H1 (cell line): ENCODE measurements at regions not wholly inside any gene's neighbourhood (a gene's known extent, or its start where the extent isn't known, plus 50 kb on each side); places are given as distances from the start of the nearest gene placed in this dataset.

Experiments used
- CTCF ChIA-PET: fragments of 300-600 bp; sonication (Branson Sonifier 250); formaldehyde crosslinking; loops from one replicate; lab custom pipeline; 2021; ENCODE audit not compliant: partially characterized antibody; lab: Charles Lee
- POLR2A ChIA-PET: fragments of 300-600 bp; sonication (Branson Sonifier 250); formaldehyde crosslinking; loops from one replicate; lab custom pipeline; 2021; ENCODE audit warnings: inconsistent platforms; ENCODE audit not compliant: partially characterized antibody; lab: Charles Lee
- DNase-seq, 2 experiments: peaks; one replicate each; pipeline versions ENCODE4 v3.0.0 to v3.0.0-alpha.2; 2010 to 2022; ENCODE audit warnings: low spot score in 2 of 2, low read depth in 1 of 2, mixed read lengths in 1 of 2
- FAIRE-seq: peaks from 2 replicates; lab custom pipeline; 2011; peaks lifted over from hg19 to GRCh38; lab: Jason Lieb, UNC
- H2AFZ ChIP-seq: 2 replicates; pipeline ENCODE4 v1.8.1; 2012; ENCODE audit warnings: low read length, inconsistent platforms
- H2AK5ac ChIP-seq: 2 replicates; pipeline ENCODE4 v1.6.1; 2013; ENCODE audit warnings: low read depth, low read length
- H2BK120ac ChIP-seq: replicated peaks from 2 replicates; pipeline ENCODE3; 2013; ENCODE audit warnings: low read depth, low read length, inconsistent platforms
- H2BK12ac ChIP-seq: 2 replicates; pipeline ENCODE4 v1.6.1; 2013; ENCODE audit warnings: low read depth, low read length
- H2BK15ac ChIP-seq: 2 replicates; pipeline ENCODE4 v1.6.1; 2013; ENCODE audit warnings: low read length
- H2BK20ac ChIP-seq: 2 replicates; pipeline ENCODE4 v1.6.1; 2013; ENCODE audit warnings: low read length
- H2BK5ac ChIP-seq: 2 replicates; pipeline ENCODE4 v1.6.1; 2013; ENCODE audit warnings: low read depth, low read length
- H3K14ac ChIP-seq: 2 replicates; pipeline ENCODE4 v1.6.1; 2013; ENCODE audit warnings: inconsistent platforms; ENCODE audit not compliant: insufficient read length
- H3K18ac ChIP-seq: 2 replicates; pipeline ENCODE4 v1.6.1; 2013; ENCODE audit warnings: low read length; ENCODE audit errors: extremely low read depth
- H3K23ac ChIP-seq: 2 replicates; pipeline ENCODE4 v1.6.1; 2013; ENCODE audit warnings: inconsistent platforms; ENCODE audit not compliant: insufficient read length
- H3K23me2 ChIP-seq: 2 replicates; pipeline ENCODE4 v1.6.1; 2013; ENCODE audit warnings: low read depth, low read length
- H3K27ac ChIP-seq: 2 replicates; pipeline ENCODE4 v1.6.1; 2011; ENCODE audit warnings: low read depth, low read length, inconsistent platforms
- H3K27me3 ChIP-seq, 4 experiments: replicated peaks in 1 of 4; 1 replicate in 1 of 4; 2 replicates in 3 of 4; pipeline versions ENCODE4 v1.6.1 to v1.8.1; 2011 to 2013; ENCODE audit warnings: low read length in 3 of 4, mild to moderate bottlenecking in 3 of 4, inconsistent platforms in 2 of 4, mixed read lengths in 2 of 4, moderate library complexity in 1 of 4; ENCODE audit not compliant: control insufficient read depth in 3 of 4, insufficient read depth in 3 of 4; ENCODE audit errors: extremely low read depth in 1 of 4
- H3K36me3 ChIP-seq, 4 experiments: 2 replicates each; pipeline versions ENCODE4 v1.6.1 to v1.8.1; 2011 to 2013; ENCODE audit warnings: mild to moderate bottlenecking in 4 of 4, low read length in 3 of 4, moderate library complexity in 2 of 4, control low read depth in 1 of 4, inconsistent platforms in 1 of 4; ENCODE audit not compliant: insufficient read depth in 4 of 4, control insufficient read depth in 2 of 4
- H3K4ac ChIP-seq: replicated peaks from 2 replicates; pipeline ENCODE3; 2013; ENCODE audit warnings: low read length, low read depth, mixed read lengths, inconsistent platforms; ENCODE audit not compliant: insufficient read length
- H3K4me1 ChIP-seq, 4 experiments: replicated peaks in 1 of 4; 1 replicate in 1 of 4; 2 replicates in 3 of 4; pipeline versions ENCODE4 v1.6.1 to v1.8.1; 2011 to 2013; ENCODE audit warnings: low read length in 3 of 4, inconsistent platforms in 2 of 4, mixed read lengths in 1 of 4; ENCODE audit not compliant: insufficient read depth in 4 of 4, control insufficient read depth in 3 of 4
- H3K4me2 ChIP-seq, 2 experiments: 2 replicates each; pipeline versions ENCODE4 v1.6.1 to v1.8.1; 2011 to 2013; ENCODE audit warnings: low read depth in 2 of 2, low read length in 2 of 2, control low read depth in 1 of 2, inconsistent platforms in 1 of 2, mild to moderate bottlenecking in 1 of 2; ENCODE audit not compliant: insufficient read depth in 1 of 2
- H3K4me3 ChIP-seq, 4 experiments: fragments of 200-600, 300-600 bp in 1 of 4; sonication (generic), shearing (Covaris generic), sonication (Bioruptor Twin) in 1 of 4; 2 replicates each; pipeline versions ENCODE4 v1.5.1 to v1.8.1; 2011 to 2016; ENCODE audit warnings: low read length in 4 of 4, low read depth in 3 of 4, control low read depth in 2 of 4, inconsistent platforms in 2 of 4, mild to moderate bottlenecking in 2 of 4, mixed read lengths in 1 of 4, moderate library complexity in 1 of 4; ENCODE audit not compliant: insufficient read depth in 2 of 4; ENCODE audit errors: extremely low read depth in 1 of 4
- H3K56ac ChIP-seq: replicated peaks from 2 replicates; pipeline ENCODE3; 2013; ENCODE audit warnings: low read depth, mild to moderate bottlenecking, mixed read lengths, low read length, inconsistent platforms; ENCODE audit not compliant: insufficient read length
- H3K79me1 ChIP-seq: 2 replicates; pipeline ENCODE4 v1.6.1; 2013; ENCODE audit warnings: low read depth, low read length, control low read depth
- H3K79me2 ChIP-seq, 2 experiments: 2 replicates each; pipeline versions ENCODE4 v1.6.1 to v1.8.1; 2012 to 2013; ENCODE audit warnings: low read length in 2 of 2, mild to moderate bottlenecking in 2 of 2, inconsistent platforms in 1 of 2; ENCODE audit not compliant: insufficient read depth in 2 of 2, control insufficient read depth in 1 of 2
- H3K9ac ChIP-seq, 4 experiments: replicated peaks in 1 of 4; 1 replicate in 1 of 4; 2 replicates in 3 of 4; pipeline versions ENCODE4 v1.6.1 to v1.8.1; 2011 to 2013; ENCODE audit warnings: low read depth in 3 of 4, low read length in 3 of 4, control low read depth in 2 of 4, mild to moderate bottlenecking in 2 of 4, moderate library complexity in 2 of 4, inconsistent platforms in 1 of 4; ENCODE audit errors: extremely low read depth in 1 of 4
- H3K9me3 ChIP-seq, 2 experiments: 2 replicates each; pipeline versions ENCODE4 v1.6.1 to v1.8.1; 2012 to 2013; ENCODE audit warnings: mild to moderate bottlenecking in 2 of 2, moderate library complexity in 2 of 2, control low read depth in 1 of 2, inconsistent platforms in 1 of 2, low read depth in 1 of 2, low read length in 1 of 2, mixed read lengths in 1 of 2; ENCODE audit not compliant: insufficient read depth in 2 of 2
- H4K20me1 ChIP-seq, 2 experiments: replicated peaks in 1 of 2; 2 replicates each; pipeline versions ENCODE3 to v1.8.1; 2011 to 2013; ENCODE audit warnings: inconsistent platforms in 2 of 2, low read length in 2 of 2, mild to moderate bottlenecking in 1 of 2; ENCODE audit not compliant: insufficient read depth in 2 of 2, control insufficient read depth in 1 of 2
- H4K5ac ChIP-seq: 2 replicates; pipeline ENCODE4 v1.6.1; 2013; ENCODE audit warnings: low read length, low read depth, mixed read lengths, inconsistent platforms; ENCODE audit not compliant: insufficient read length
- H4K8ac ChIP-seq: 2 replicates; pipeline ENCODE4 v1.8.0; 2013; ENCODE audit warnings: mild to moderate bottlenecking, moderate library complexity, low read length, inconsistent platforms; ENCODE audit not compliant: insufficient read depth; ENCODE audit errors: extremely low read depth
- H4K91ac ChIP-seq: replicated peaks from 2 replicates; pipeline ENCODE3; 2013; ENCODE audit warnings: low read length, mixed read lengths, inconsistent platforms; ENCODE audit not compliant: insufficient read length
- BACH1 ChIP-seq: IDR thresholded peaks from 2 replicates; pipeline ENCODE4 v1.6.1; 2012; ENCODE audit warnings: low read length, improper control_type of control experiment
- E2F6 ChIP-seq: IDR thresholded peaks from 2 replicates; pipeline ENCODE4 v1.6.1; 2012; ENCODE audit warnings: inconsistent platforms
- HDAC2 ChIP-seq, 2 experiments: fragments of 300-600 bp in 1 of 2; sonication (generic) in 1 of 2; IDR thresholded peaks; 2 replicates each; pipeline ENCODE4 v1.6.1; 2011 to 2012; ENCODE audit warnings: low read depth in 2 of 2, low read length in 2 of 2, mild to moderate bottlenecking in 2 of 2, moderate library complexity in 2 of 2, borderline replicate concordance in 1 of 2, inconsistent platforms in 1 of 2
- JUN ChIP-seq: IDR thresholded peaks from 2 replicates; pipeline ENCODE4 v1.6.1; 2011; ENCODE audit warnings: low read depth, mild to moderate bottlenecking, improper control_type of control experiment, low read length
- KDM1A ChIP-seq: fragments of 200-600, 300-600 bp; sonication (generic); IDR thresholded peaks from 2 replicates; pipeline ENCODE4 v1.7.1; 2016; ENCODE audit warnings: mild to moderate bottlenecking, low read length, borderline replicate concordance
- MAX ChIP-seq: IDR thresholded peaks from 2 replicates; pipeline ENCODE4 v1.6.1; 2012; ENCODE audit warnings: inconsistent platforms
- RBBP5 ChIP-seq: IDR thresholded peaks from 2 replicates; pipeline ENCODE4 v1.7.1; 2012; ENCODE audit warnings: low read depth, mild to moderate bottlenecking, inconsistent platforms, low read length, moderate library complexity, borderline replicate concordance
- RNF2 ChIP-seq: fragments of 200-900, 300-1000 bp; sonication (generic); IDR thresholded peaks from 2 replicates; pipeline ENCODE4 v1.7.1; 2016; ENCODE audit warnings: borderline replicate concordance, low read depth, mild to moderate bottlenecking, antibody characterized with exemption, low read length; ENCODE audit not compliant: poor library complexity, severe bottlenecking; ENCODE audit errors: missing control alignments
- SIRT6 ChIP-seq: IDR thresholded peaks from one replicate; pipeline ENCODE4 v1.7.1; 2012; ENCODE audit warnings: low read length, inconsistent platforms
- SP2 ChIP-seq: IDR thresholded peaks from 2 replicates; pipeline ENCODE4 v1.6.1; 2012; ENCODE audit warnings: mild to moderate bottlenecking, low read length, inconsistent platforms
- SP4 ChIP-seq: IDR thresholded peaks from 2 replicates; pipeline ENCODE4 v1.6.1; 2012; ENCODE audit warnings: low read length, inconsistent platforms
- TEAD4 ChIP-seq: IDR thresholded peaks from 2 replicates; pipeline ENCODE4 v1.6.1; 2012; ENCODE audit warnings: low read depth, low read length, inconsistent platforms, mixed read lengths
- WGBS, 2 experiments: shearing (Covaris generic) in 1 of 2; methylation state at CpG; one replicate each; pipeline versions ENCODE4 v1.1.6 to v1.1.7; 2013 to 2015; ENCODE audit warnings: low lambda C conversion rate in 2 of 2, mixed read lengths in 2 of 2, inconsistent platforms in 1 of 2, low coverage in 1 of 2, missing lambda C conversion rate in 1 of 2; ENCODE audit not compliant: insufficient replicate concordance in 2 of 2, insufficient coverage in 1 of 2, insufficient read length in 1 of 2; ENCODE audit errors: extremely low coverage in 1 of 2, missing lambda C conversion rate in 1 of 2; 5-methylcytosine and 5-hydroxymethylcytosine counted together

GRCh38 chr1:87644579-87645190 is 316.0 kb downstream of the LMO4 start:
- Histone ChIP-seq H4K8ac (no peak overlapping the region), H3K4me2 (no peak overlapping the region), H3K14ac (no peak overlapping the region), H3K27ac (no peak overlapping the region), H3K27me3 (no peaks in the 10 kb centered on the region), H3K79me1 (no peaks in the 10 kb centered on the region), H3K23me2 (no peaks in the 10 kb centered on the region), H3K56ac (no peak overlapping the region), H4K20me1 (no peaks in the 10 kb centered on the region), H2BK120ac (no peak overlapping the region), H3K9ac (no peak overlapping the region), H3K18ac (no peak overlapping the region), H3K9me3 (no peaks in the 10 kb centered on the region), H3K4me3 (no peak overlapping the region), H3K23ac (no peak overlapping the region), H3K4ac (no peak overlapping the region), H3K36me3 (no peaks in the 10 kb centered on the region), H3K79me2 (no peaks in the 10 kb centered on the region), H2BK12ac (0 out of 2 replicates have a peak overlapping the region, but pooled peaks have one; percentile 42), H2BK5ac (no peak overlapping the region), H4K5ac (no peak overlapping the region), H2AK5ac (no peak overlapping the region), H2AFZ (no peak overlapping the region), H2BK15ac (no peak overlapping the region), H4K91ac (no peak overlapping the region), H3K4me1 (peaks cover 0 to 13% (median 12%) of the 10 kb centered on the region in 4 experiments; a peak in 6 of 7 replicates), H2BK20ac (peak overlapping the region; percentile 51; the same call in 1 of the 2 replicates)
- DNase-seq (no peak), FAIRE-seq (no peak)
- CTCF ChIA-PET = interaction anchor here (0.9 to 1.2 kb wide), 3 partner anchors 22 to 131 kb away, joined by 3 read pairs; no protein-coding TSS in a partner anchor
- 93% methylated on average over 7 of the region's 7 CpGs; no CpG with 5 or more reads in 1 of the 2 experiments for WGBS, 2 experiments
- POLR2A ChIA-PET = interaction anchor here (0.7 kb wide), 1 partner anchor 314 kb away, joined by 3 read pairs; no protein-coding TSS in a partner anchor
- TF ChIP-seq E2F6 (no peak), MAX (no peak), SP2 (no peak), KDM1A (no peak), JUN (no peak), RNF2 (no peak), SIRT6 (no peak), SP4 (no peak), BACH1 (no peak), HDAC2 (IDR thresholded peaks at IDR 0.05; ENCODE audit: borderline replicate concordance in 1 of 2, low read depth in 2 of 2, low read length in 2 of 2) (no peak), RBBP5 (no peak), TEAD4 (no peak)
